ENCODE measurements at regions not wholly inside any gene's neighbourhood (a gene's known extent, or its start where the extent isn't known, plus 50 kb on each side); places are given as distances from the start of the nearest gene placed in this dataset.

- 18 to 45% (median 32%) methylated on average over 4 of the region's 4 CpGs for WGBS, 5 donors
- peak; percentile 53 to 90 (median 76) for TF ChIP-seq CTCF (IDR thresholded peaks at IDR 0.05 in 8 of 11, conservative IDR thresholded peaks at IDR 0.05 in 3 of 11)
- no peak for TF ChIP-seq POLR2A (IDR thresholded peaks at IDR 0.05)
- Histone ChIP-seq H3K4me3 (no peak overlapping the region), H3K4me1 (no peaks in the 10 kb centered on the region), H3K9me3 (no peaks in the 10 kb centered on the region), H3K36me3 (no peaks in the 10 kb centered on the region), H3K27me3 (replicated peaks in 1 of 7) (peaks cover 0 to 20% (median 0%) of the 10 kb centered on the region in 7 donors), H3K27ac (no peak overlapping the region)
- intact Hi-C loops (cut with DNase I; ENCODE audit: low total_unique reads) = loop anchor here (5.0 kb wide), 1 partner anchor 214 kb away; no protein-coding TSS in a partner anchor
- DNase-seq = peak; percentile 74
These were observed 164.0 kb downstream of the MINAR1 start for GRCh38 chr15:79595995-79596622.

DNA sequence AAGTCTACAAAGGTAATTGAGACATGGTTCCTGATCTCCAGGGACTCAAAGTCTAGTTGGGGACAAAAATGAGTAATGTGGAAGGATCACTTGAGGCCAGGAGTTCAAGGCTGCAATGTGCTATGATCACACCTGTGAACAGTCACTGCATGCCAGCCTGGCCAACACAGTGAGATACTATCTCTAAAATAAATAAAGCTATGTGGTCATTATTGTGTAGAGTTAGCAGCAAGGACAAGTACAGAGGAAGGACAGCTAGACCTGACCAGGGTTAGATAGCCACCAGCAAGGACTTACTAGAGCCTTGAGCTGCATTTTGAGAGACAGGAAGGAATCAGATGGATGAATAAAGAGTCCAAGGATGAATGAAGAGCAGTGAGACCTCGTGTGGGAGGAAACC, 166.5 kb downstream of the MINAR1 start:
- Histone ChIP-seq H3K4me3 (no peak overlapping the region), H3K4me1 (no peaks in the 10 kb centered on the region), H3K27me3 (replicated peaks in 1 of 7) (peaks cover 0 to 23% (median 0%) of the 10 kb centered on the region in 7 donors), H3K36me3 (no peaks in the 10 kb centered on the region), H3K27ac (no peak overlapping the region), H3K9me3 (no peaks in the 10 kb centered on the region)
- intact Hi-C loops (cut with DNase I; ENCODE audit: low total_unique reads) = loop anchor here (5.0 kb wide), 1 partner anchor 216 kb away; no protein-coding TSS in a partner anchor
- WGBS, 5 donors = 50 to 80% (median 60%) methylated on average over 1 of the region's 1 CpG
- DNase-seq = no peak
- TF ChIP-seq POLR2AphosphoS5 (IDR thresholded peaks at IDR 0.05) = no peak
- no peak for TF ChIP-seq POLR2A (IDR thresholded peaks at IDR 0.05)
- no peak for TF ChIP-seq CTCF (IDR thresholded peaks at IDR 0.05 in 8 of 11, conservative IDR thresholded peaks at IDR 0.05 in 3 of 11)

- no peaks in the 10 kb centered on the region for H3K36me3 ChIP-seq
- no peak for DNase-seq
- no peaks in the 10 kb centered on the region for H3K4me1 ChIP-seq
- H3K27me3 ChIP-seq (replicated peaks in 1 of 7) = peaks cover 0 to 31% (median 0%) of the 10 kb centered on the region in 7 donors
- H3K9me3 ChIP-seq = no peaks in the 10 kb centered on the region
- H3K27ac ChIP-seq = no peak overlapping the region
- no peak overlapping the region for H3K4me3 ChIP-seq
- WGBS, 5 donors = 83 to 93% (median 88%) methylated on average over 7 of the region's 7 CpGs
- intact Hi-C loops (cut with DNase I; ENCODE audit: low total_unique reads) = no loop called here
- TF ChIP-seq POLR2A (IDR thresholded peaks at IDR 0.05) (no peak), POLR2AphosphoS5 (IDR thresholded peaks at IDR 0.05) (no peak), CTCF (IDR thresholded peaks at IDR 0.05 in 8 of 11, conservative IDR thresholded peaks at IDR 0.05 in 3 of 11) (no peak)
These were observed 169.4 kb downstream of the MINAR1 start for GRCh38 chr15:79601405-79602086.

- intact Hi-C loops (cut with DNase I; ENCODE audit: low total_unique reads) = no loop called here
- DNase-seq = no peak
- Histone ChIP-seq H3K27me3 (replicated peaks in 1 of 7) (peaks cover 0 to 31% (median 0%) of the 10 kb centered on the region in 7 donors), H3K36me3 (no peaks in the 10 kb centered on the region), H3K4me3 (no peak overlapping the region), H3K9me3 (no peaks in the 10 kb centered on the region), H3K27ac (no peak overlapping the region), H3K4me1 (no peaks in the 10 kb centered on the region)
- 82 to 92% (median 88%) methylated on average over 4 of the region's 4 CpGs for WGBS, 5 donors
- TF ChIP-seq POLR2AphosphoS5 (IDR thresholded peaks at IDR 0.05) (no peak), CTCF (IDR thresholded peaks at IDR 0.05 in 8 of 11, conservative IDR thresholded peaks at IDR 0.05 in 3 of 11) (no peak), POLR2A (IDR thresholded peaks at IDR 0.05) (no peak)
These were observed 170.0 kb downstream of the MINAR1 start for GRCh38 chr15:79602180-79602579.
